Mucosa of descending colon (tissue), 3 donors: ENCODE measurements at regions not wholly inside any gene's neighbourhood (a gene's known extent, or its start where the extent isn't known, plus 50 kb on each side); places are given as distances from the start of the nearest gene placed in this dataset.
"Not testable (repeated sequence)": the region's sequence is repeated elsewhere in the genome, so short reads cannot be mapped to it uniquely, and the experiment has no call there.

Source experiments
- ATAC-seq: fragments of 200-7000 bp; cut with Tn5 transposase; one replicate; pipeline ENCODE4 v1.9.1; 2020; ENCODE audit warnings: mild to moderate bottlenecking, moderate library complexity
- DNase-seq, 3 donors: peaks; one replicate each; pipeline ENCODE4 v3.0.0-alpha.2; 2020
- H3K36me3 ChIP-seq: fragments of 200-600 bp; one replicate; pipeline ENCODE4 v1.8.0; 2021; ENCODE audit warnings: low read depth, mild to moderate bottlenecking
- H3K4me1 ChIP-seq: fragments of 200-600 bp; one replicate; pipeline ENCODE4 v1.8.0; 2021; ENCODE audit warnings: low read depth, mild to moderate bottlenecking
- H3K4me3 ChIP-seq: fragments of 200-600 bp; one replicate; pipeline ENCODE4 v1.8.0; 2021; ENCODE audit warnings: mild to moderate bottlenecking
- H3K9me3 ChIP-seq: fragments of 200-600 bp; one replicate; pipeline ENCODE4 v1.8.0; 2021; ENCODE audit warnings: mild to moderate bottlenecking
- intact Hi-C, 2 donors: fragments of 100-400 bp; cut with DNase I in 1 of 2; cut with micrococcal nuclease in 1 of 2; formaldehyde crosslinking; loops; one replicate each; pipeline versions ENCODE4 v1.11.0 to v1.11.1; 2022; cut with DNase I, micrococcal nuclease
- TF ChIP-seq, protein P1 (sequence below): fragments of 200-600 bp; IDR thresholded peaks from one replicate; pipeline ENCODE4 v1.8.0; 2022; ENCODE audit warnings: antibody characterized with exemption, mild to moderate bottlenecking
- donor health status: DM: no; HTN: no; CAD: no; lungs with moderate emphysema.
- donor health status: DM: no; HTN: no; CAD: no.
- donor health status: DM: no; HTN: yes; CAD: no.

DNA sequence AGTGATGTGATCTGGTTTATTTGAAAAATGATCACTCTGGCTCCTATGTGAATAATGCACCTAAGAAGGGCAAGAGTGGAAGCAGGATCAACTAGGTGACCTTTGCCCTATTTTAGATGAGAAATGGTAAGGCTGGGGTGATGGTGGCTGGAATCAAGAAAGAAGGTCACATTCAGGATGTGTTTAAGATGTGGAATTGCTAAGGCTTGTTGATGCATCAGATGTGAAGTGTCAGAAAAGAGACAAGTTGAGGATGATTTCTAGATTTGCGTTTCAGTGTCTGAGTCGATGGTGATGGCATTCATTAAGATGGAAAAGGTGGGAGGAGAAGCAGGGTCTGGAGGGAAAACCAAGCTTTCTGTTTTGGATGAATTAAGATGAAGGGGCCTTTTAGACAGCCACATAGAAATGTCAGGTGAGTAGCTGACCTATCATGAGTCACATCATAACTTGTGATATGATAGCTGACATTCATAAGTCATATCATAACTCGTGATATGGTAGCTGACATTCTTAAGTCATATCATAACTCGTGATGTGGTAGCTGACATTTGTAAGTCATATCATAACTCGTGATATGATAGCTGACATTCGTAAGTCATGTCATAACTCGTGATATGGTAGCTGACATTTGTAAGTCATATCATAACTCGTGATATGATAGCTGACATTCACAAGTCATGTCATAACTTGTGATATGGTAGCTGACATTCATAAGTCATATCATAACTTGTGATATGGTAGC, 101.2 kb upstream of the SEC11C start:
- Histone ChIP-seq H3K4me1 (no peaks in the 10 kb centered on the region), H3K9me3 (no peaks in the 10 kb centered on the region), H3K4me3 (no peak overlapping the region), H3K36me3 (no peaks in the 10 kb centered on the region)
- no peak for ATAC-seq
- no peak for DNase-seq
- intact Hi-C loops = no loop called here
- TF ChIP-seq, protein P1, sequence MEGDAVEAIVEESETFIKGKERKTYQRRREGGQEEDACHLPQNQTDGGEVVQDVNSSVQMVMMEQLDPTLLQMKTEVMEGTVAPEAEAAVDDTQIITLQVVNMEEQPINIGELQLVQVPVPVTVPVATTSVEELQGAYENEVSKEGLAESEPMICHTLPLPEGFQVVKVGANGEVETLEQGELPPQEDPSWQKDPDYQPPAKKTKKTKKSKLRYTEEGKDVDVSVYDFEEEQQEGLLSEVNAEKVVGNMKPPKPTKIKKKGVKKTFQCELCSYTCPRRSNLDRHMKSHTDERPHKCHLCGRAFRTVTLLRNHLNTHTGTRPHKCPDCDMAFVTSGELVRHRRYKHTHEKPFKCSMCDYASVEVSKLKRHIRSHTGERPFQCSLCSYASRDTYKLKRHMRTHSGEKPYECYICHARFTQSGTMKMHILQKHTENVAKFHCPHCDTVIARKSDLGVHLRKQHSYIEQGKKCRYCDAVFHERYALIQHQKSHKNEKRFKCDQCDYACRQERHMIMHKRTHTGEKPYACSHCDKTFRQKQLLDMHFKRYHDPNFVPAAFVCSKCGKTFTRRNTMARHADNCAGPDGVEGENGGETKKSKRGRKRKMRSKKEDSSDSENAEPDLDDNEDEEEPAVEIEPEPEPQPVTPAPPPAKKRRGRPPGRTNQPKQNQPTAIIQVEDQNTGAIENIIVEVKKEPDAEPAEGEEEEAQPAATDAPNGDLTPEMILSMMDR = no peak

DNA sequence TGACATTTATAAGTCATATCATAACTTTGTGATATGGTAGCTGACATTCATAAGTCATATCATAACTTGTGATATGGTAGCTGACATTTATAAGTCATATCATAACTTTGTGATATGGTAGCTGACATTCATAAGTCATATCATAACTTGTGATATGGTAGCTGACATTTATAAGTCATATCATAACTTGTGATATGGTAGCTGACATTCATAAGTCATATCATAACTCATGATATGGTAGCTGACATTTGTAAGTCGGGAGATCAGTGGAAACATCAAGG, 100.7 kb upstream of the SEC11C start:
- DNase-seq, intact Hi-C loops, ATAC-seq, H3K4me3 ChIP-seq, H3K4me1 ChIP-seq, H3K9me3 ChIP-seq, H3K36me3 ChIP-seq: not testable (repeated sequence)

DNA sequence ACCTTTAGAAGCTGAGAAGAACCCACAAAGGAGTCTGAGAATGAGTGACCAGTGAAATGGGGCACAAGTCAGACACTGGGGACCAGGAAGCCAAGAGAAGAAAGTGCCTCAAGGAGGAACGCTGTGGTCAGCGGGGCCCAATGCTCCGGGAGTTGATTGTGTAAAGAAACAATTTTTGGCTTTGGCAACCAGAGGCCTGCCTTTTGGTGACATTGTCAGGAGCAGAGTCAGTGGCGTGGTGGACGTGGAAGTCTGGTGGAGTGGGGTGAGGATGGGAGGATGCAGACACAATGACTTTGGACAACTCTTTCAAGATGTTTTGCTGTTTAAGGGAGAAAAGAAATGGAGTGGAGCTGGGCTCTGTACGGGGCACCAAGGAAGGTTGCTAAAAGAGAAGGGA, 100.2 kb upstream of the SEC11C start:
- Histone ChIP-seq H3K4me1 (no peaks in the 10 kb centered on the region), H3K9me3 (no peaks in the 10 kb centered on the region), H3K36me3 (no peaks in the 10 kb centered on the region), H3K4me3 (no peak overlapping the region)
- intact Hi-C loops = no loop called here
- TF ChIP-seq, protein P1 = no peak
- ATAC-seq = no peak
- no peak for DNase-seq

DNA sequence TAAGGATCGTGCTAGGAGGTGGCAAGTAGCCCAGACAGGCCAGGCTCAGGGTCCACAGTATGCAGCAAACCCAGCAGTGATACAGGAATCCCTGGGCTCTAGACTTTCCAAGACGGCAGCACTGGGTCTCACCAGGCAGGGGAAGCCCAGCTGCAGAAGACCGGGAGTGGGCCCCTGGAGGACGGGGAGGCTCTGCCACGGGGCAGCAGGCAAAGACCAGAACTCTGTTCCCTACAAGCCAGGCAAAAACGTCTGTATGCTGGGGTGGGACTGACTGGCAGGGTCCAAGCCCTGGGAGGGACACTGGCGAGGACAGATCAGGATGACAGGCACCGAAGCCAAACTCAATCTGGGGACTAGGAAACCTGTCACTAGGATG, 98.9 kb upstream of the SEC11C start:
- H3K36me3 ChIP-seq = no peaks in the 10 kb centered on the region
- ATAC-seq (no peak), DNase-seq (no peak)
- no peaks in the 10 kb centered on the region for H3K4me1 ChIP-seq
- H3K4me3 ChIP-seq = no peak overlapping the region
- no peaks in the 10 kb centered on the region for H3K9me3 ChIP-seq
- TF ChIP-seq, protein P1 = no peak
- intact Hi-C loops = no loop called here

DNA sequence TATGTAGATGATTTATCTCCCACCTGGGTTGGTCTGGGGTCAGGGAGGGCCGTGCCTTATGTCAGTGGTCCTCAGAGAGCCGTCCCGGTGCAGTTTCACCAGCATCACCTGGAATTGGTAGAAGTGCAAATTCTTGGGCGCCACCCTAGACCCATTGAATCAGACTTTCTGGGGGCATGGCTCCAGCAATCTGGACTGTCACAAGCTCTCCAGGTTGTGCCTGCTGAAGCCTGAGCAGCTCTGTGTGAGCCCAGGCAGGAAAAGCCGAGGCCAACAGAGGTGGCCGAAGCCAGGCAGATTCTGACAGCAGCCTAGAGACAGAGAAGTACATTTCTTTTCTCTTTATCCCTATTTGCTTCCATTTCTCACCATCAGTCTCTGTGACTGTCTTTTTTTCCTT, 98.4 kb upstream of the SEC11C start:
- TF ChIP-seq, protein P1 = no peak
- no peaks in the 10 kb centered on the region for H3K36me3 ChIP-seq
- DNase-seq (no peak), ATAC-seq (no peak)
- H3K4me3 ChIP-seq = no peak overlapping the region
- H3K9me3 ChIP-seq = no peaks in the 10 kb centered on the region
- no peaks in the 10 kb centered on the region for H3K4me1 ChIP-seq
- intact Hi-C loops = no loop called here

DNA sequence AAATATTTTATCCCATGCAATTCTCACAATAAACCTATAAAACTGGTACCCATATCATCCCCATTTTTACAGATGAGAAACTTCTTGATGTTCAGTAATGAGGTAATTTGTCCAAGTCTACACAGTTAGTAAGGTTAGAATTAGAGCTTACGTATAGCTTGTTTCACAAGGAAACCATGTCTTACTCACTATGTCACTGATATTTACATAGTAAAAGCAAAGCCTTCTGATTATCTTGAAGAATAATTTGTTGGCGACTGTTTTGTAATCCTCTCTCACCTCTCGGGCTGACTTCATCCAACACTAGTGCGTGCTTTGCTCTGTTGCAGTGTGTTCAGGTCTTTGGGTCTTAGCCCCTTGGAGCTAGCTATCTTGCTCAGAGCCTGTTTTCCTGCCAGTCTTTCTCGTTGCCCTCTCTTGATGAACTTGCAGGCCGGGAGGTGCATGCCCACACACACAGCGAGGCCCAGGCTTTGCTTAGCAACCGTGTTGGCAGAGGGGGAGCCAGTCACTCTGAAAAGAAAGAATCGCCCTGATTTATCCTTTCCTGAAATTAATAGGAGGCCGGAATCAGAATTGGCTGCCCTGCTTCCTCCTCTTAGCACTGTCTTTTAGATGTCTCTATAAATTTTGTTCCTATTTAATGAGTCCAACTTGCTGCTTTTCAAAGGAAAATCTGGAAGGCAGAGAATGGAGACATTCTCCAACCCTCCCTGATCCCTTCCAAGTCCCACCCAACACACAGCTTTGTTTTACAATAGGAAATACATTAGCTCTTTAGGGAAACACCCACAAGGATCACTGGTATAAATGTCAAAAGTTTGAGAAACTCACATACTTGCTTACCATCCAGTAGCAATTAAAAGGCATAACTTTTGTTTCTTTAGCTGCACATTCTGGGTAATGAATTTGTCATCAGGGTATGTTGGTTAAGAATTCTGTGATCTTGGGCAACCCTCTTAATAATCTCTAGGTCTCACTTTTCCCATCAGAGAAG, 97.6 kb upstream of the SEC11C start:
- DNase-seq = no peak
- H3K4me3 ChIP-seq = no peak overlapping the region
- intact Hi-C loops = no loop called here
- TF ChIP-seq, protein P1 = no peak
- H3K36me3 ChIP-seq = no peaks in the 10 kb centered on the region
- H3K4me1 ChIP-seq = no peaks in the 10 kb centered on the region
- ATAC-seq = no peak
- H3K9me3 ChIP-seq = no peaks in the 10 kb centered on the region
